AG10803 (cell line): ENCODE measurements at regions not wholly inside any gene's neighbourhood (a gene's known extent, or its start where the extent isn't known, plus 50 kb on each side); places are given as distances from the start of the nearest gene placed in this dataset.

Experiments used
- DNase-seq: peaks from one replicate; pipeline ENCODE4 v3.0.0; 2010; ENCODE audit warnings: low read depth
- H3K4me3 ChIP-seq: 2 replicates; pipeline ENCODE4 v1.5.1; 2011; ENCODE audit warnings: mild to moderate bottlenecking, low read length, control low read depth
- CTCF ChIP-seq: conservative IDR thresholded peaks from 2 replicates; pipeline ENCODE4 v1.5.1; 2011; ENCODE audit warnings: mild to moderate bottlenecking, low read length, control low read depth, inconsistent platforms

GRCh38 chr6:156166093-156166492, 611.1 kb upstream of the ARID1B start:
- TF ChIP-seq CTCF, result no peak
- DNase-seq, result no peak
- no peak overlapping the region for H3K4me3 ChIP-seq

GRCh38 chr6:156164701-156165452, 612.3 kb upstream of the ARID1B start:
- H3K4me3 ChIP-seq, result no peak overlapping the region
- no peak for DNase-seq

GRCh38 chr6:156163311-156163710, 613.9 kb upstream of the ARID1B start:
- TF ChIP-seq CTCF, result no peak
- no peak overlapping the region for H3K4me3 ChIP-seq
- DNase-seq, result no peak

More at GRCh38 chr6:156164701-156165452, 612.3 kb upstream of the ARID1B start:
- TF ChIP-seq CTCF, result no peak

GRCh38 chr6:156161471-156161870, 615.7 kb upstream of the ARID1B start:
- no peak for DNase-seq
- no peak overlapping the region for H3K4me3 ChIP-seq
- TF ChIP-seq CTCF, result no peak

- no peak overlapping the region for H3K4me3 ChIP-seq
- TF ChIP-seq CTCF, result no peak
- no peak for DNase-seq
Observed at GRCh38 chr6:156160795-156161165, 616.4 kb upstream of the ARID1B start.

GRCh38 chr6:156160007-156160794, 617.0 kb upstream of the ARID1B start:
- no peak overlapping the region for H3K4me3 ChIP-seq
- no peak for DNase-seq
- TF ChIP-seq CTCF, result no peak

- no peak overlapping the region for H3K4me3 ChIP-seq
- no peak for DNase-seq
Observed at GRCh38 chr6:156154896-156155295, 622.3 kb upstream of the ARID1B start.

More at GRCh38 chr6:156154896-156155295, 622.3 kb upstream of the ARID1B start:
- TF ChIP-seq CTCF, result no peak
